Body of pancreas (tissue), 4 donors: ENCODE measurements at regions not wholly inside any gene's neighbourhood (a gene's known extent, or its start where the extent isn't known, plus 50 kb on each side); places are given as distances from the start of the nearest gene placed in this dataset.

Experiments
- CTCF ChIP-seq, 7 experiments: fragments of 450-650 bp in 4 of 7; fragments of 200-600 bp in 3 of 7; sonication (generic) in 3 of 7; IDR thresholded peaks; one replicate each; pipeline ENCODE4 v1.5.1; 2016 to 2019; ENCODE audit warnings: antibody characterized with exemption in 7 of 7
- POLR2A ChIP-seq, 3 donors: fragments of 450-650 bp; IDR thresholded peaks; one replicate each; pipeline ENCODE4 v1.6.1; 2016; ENCODE audit warnings: antibody characterized with exemption in 3 of 3, mild to moderate bottlenecking in 2 of 3

DNA sequence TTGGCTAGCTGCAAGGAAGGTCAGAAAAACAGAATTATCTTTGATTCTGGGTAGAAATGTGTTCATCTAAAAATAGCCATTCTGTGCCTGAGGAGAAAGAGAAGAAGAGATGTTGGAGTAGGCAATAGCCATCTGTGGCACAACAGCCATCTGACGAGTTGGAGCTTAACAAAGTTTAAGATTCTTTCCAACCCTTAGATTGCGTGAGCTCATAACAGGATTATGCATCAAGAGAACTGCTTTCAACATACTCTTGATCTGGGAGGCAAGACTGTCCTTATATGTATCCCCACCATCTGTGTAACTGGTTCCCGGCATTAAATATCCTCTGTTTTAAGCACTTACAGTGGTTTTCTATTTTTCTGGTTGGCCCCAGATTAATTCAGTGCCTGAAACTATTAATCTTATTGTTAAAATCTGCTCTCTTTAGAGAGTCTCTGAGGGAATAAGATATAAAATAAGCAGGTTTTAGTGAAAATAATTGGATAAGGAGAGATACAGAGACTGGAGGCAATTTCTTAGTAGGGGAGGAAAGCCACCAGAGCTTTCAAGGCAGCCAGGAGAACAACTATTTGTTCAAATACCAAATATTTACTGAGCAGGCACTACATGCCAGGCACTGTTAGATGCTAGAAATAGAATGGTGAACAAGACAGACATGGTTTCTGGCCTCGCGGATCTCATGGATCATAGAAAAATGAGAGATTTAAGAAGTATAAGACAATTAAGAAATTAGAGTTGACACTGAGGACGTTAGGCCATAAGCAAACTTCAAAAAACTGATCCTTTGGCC is 398.0 kb downstream of the SMARCA1 start:
- TF ChIP-seq POLR2A (IDR thresholded peaks at IDR 0.05) (no peak), CTCF (IDR thresholded peaks at IDR 0.05) (no peak)
